ENCODE measurements at regions not wholly inside any gene's neighbourhood (a gene's known extent, or its start where the extent isn't known, plus 50 kb on each side); places are given as distances from the start of the nearest gene placed in this dataset.
"Not testable (repeated sequence)": the region's sequence is repeated elsewhere in the genome, so short reads cannot be mapped to it uniquely, and the experiment has no call there.

GRCh38 chr1:238457610-238458009 is 566.9 kb upstream of the ZP4 start:
- no peak for DNase-seq (ENCODE audit: low spot score)

- no peak for DNase-seq (ENCODE audit: low spot score)
Observed at GRCh38 chr1:238451781-238452310, 561.1 kb upstream of the ZP4 start.

GRCh38 chr1:238450976-238451375 is 560.3 kb upstream of the ZP4 start:
- DNase-seq (ENCODE audit: low spot score), result no peak

GRCh38 chr1:238443687-238444086 is 553.0 kb upstream of the ZP4 start:
- DNase-seq (ENCODE audit: low spot score), result no peak

GRCh38 chr1:238439511-238439910 is 548.8 kb upstream of the ZP4 start:
- DNase-seq (ENCODE audit: low spot score), result no peak

- no peak for DNase-seq (ENCODE audit: low spot score)
Observed at GRCh38 chr1:238438311-238439270, 547.9 kb upstream of the ZP4 start.

GRCh38 chr1:238429703-238430102 is 539.0 kb upstream of the ZP4 start:
- DNase-seq (ENCODE audit: low spot score), result not testable (repeated sequence)

GRCh38 chr1:238419209-238419608 is 528.5 kb upstream of the ZP4 start:
- DNase-seq (ENCODE audit: low spot score), result no peak

GRCh38 chr1:238409932-238410331 is 519.2 kb upstream of the ZP4 start:
- no peak for DNase-seq (ENCODE audit: low spot score)

- no peak for DNase-seq (ENCODE audit: low spot score)
Observed at GRCh38 chr1:238409191-238409850, 518.6 kb upstream of the ZP4 start.

- no peak for DNase-seq (ENCODE audit: low spot score)
Observed at GRCh38 chr1:238408737-238409136, 518.0 kb upstream of the ZP4 start.

GRCh38 chr1:238406098-238406860 is 515.6 kb upstream of the ZP4 start:
- peak; percentile 61 for DNase-seq (ENCODE audit: low spot score)

- no peak for DNase-seq (ENCODE audit: low spot score)
Observed at GRCh38 chr1:238404921-238405320, 514.2 kb upstream of the ZP4 start.

GRCh38 chr1:238404481-238404880 is 513.8 kb upstream of the ZP4 start:
- no peak for DNase-seq (ENCODE audit: low spot score)

- DNase-seq (ENCODE audit: low spot score), result no peak
Observed at GRCh38 chr1:238401144-238401543, 510.4 kb upstream of the ZP4 start.

- DNase-seq (ENCODE audit: low spot score), result no peak
Observed at GRCh38 chr1:238399558-238399957, 508.8 kb upstream of the ZP4 start.

- DNase-seq (ENCODE audit: low spot score), result no peak
Observed at GRCh38 chr1:238396140-238396539, 505.4 kb upstream of the ZP4 start.

- no peak for DNase-seq (ENCODE audit: low spot score)
Observed at GRCh38 chr1:238384381-238384780, 493.7 kb upstream of the ZP4 start.

GRCh38 chr1:238380167-238380566 is 489.4 kb upstream of the ZP4 start:
- DNase-seq (ENCODE audit: low spot score), result no peak

- not testable (repeated sequence) for DNase-seq (ENCODE audit: low spot score)
Observed at GRCh38 chr1:238379446-238379845, 488.7 kb upstream of the ZP4 start.

- DNase-seq (ENCODE audit: low spot score), result no peak
Observed at GRCh38 chr1:238377280-238377919, 486.7 kb upstream of the ZP4 start.

- no peak for DNase-seq (ENCODE audit: low spot score)
Observed at GRCh38 chr1:238370599-238370998, 479.9 kb upstream of the ZP4 start.

All from putamen (tissue), 1 donor.